HepG2 (cell line): ENCODE measurements at regions not wholly inside any gene's neighbourhood (a gene's known extent, or its start where the extent isn't known, plus 50 kb on each side); places are given as distances from the start of the nearest gene placed in this dataset.

Source experiments
- ARID5B ChIP-seq: IDR thresholded peaks from 2 replicates; pipeline ENCODE4 v1.4.0; 2020; ENCODE audit warnings: mild to moderate bottlenecking, missing genetic modification reagents
- BRCA1 ChIP-seq: sonication (generic); formaldehyde crosslinking; IDR thresholded peaks from 2 replicates; pipeline ENCODE4 v1.4.0; 2020; ENCODE audit warnings: missing genetic modification reagents
- CBX2 ChIP-seq, 2 experiments: fragments of 200-600 bp in 1 of 2; sonication (generic); formaldehyde crosslinking in 1 of 2; IDR thresholded peaks; 2 replicates each; pipeline versions ENCODE4 v1.7.0 to v1.8.1; 2018 to 2022; ENCODE audit warnings: low read depth in 2 of 2, low read length in 1 of 2, mild to moderate bottlenecking in 1 of 2, missing genetic modification reagents in 1 of 2
- ELF3 ChIP-seq: IDR thresholded peaks from 2 replicates; pipeline ENCODE4 v1.6.1; 2016; ENCODE audit warnings: missing genetic modification reagents, missing compliant biosample characterization
- ELF4 ChIP-seq: sonication (generic); formaldehyde crosslinking; IDR thresholded peaks from 2 replicates; pipeline ENCODE4 v1.5.0; 2020; ENCODE audit warnings: missing genetic modification reagents, mild to moderate bottlenecking, moderate library complexity, borderline replicate concordance
- FIP1L1 ChIP-seq: fragments of 200-400 bp; formaldehyde crosslinking; IDR thresholded peaks from 2 replicates; pipeline ENCODE4 v1.6.1; 2018; ENCODE audit warnings: low read depth, mild to moderate bottlenecking, low read length, moderate library complexity, borderline replicate concordance; ENCODE audit not compliant: insufficient read depth
- FLYWCH1 ChIP-seq: sonication (generic); formaldehyde crosslinking; IDR thresholded peaks from 2 replicates; pipeline ENCODE4 v1.8.1; 2023; ENCODE audit warnings: mild to moderate bottlenecking, missing genetic modification reagents
- FOXK2 ChIP-seq: fragments of 450-650 bp; IDR thresholded peaks from 2 replicates; pipeline ENCODE4 v1.6.1; 2016
- HOXD1 ChIP-seq: sonication (generic); formaldehyde crosslinking; IDR thresholded peaks from 2 replicates; pipeline ENCODE4 v1.5.0; 2020; ENCODE audit warnings: missing genetic modification reagents
- KMT2A ChIP-seq: sonication (generic); formaldehyde crosslinking; IDR thresholded peaks from 2 replicates; pipeline ENCODE4 v1.4.0; 2020; ENCODE audit warnings: missing genetic modification reagents
- MXD1 ChIP-seq: sonication (generic); formaldehyde crosslinking; IDR thresholded peaks from 2 replicates; pipeline ENCODE4 v1.4.0; 2020; ENCODE audit warnings: mild to moderate bottlenecking, missing genetic modification reagents
- NPAS2 ChIP-seq: sonication (generic); formaldehyde crosslinking; IDR thresholded peaks from 2 replicates; pipeline ENCODE4 v1.8.0; 2022; ENCODE audit warnings: mild to moderate bottlenecking, missing genetic modification reagents, borderline replicate concordance
- RBM22 ChIP-seq: fragments of 200-400 bp; formaldehyde crosslinking; optimal IDR thresholded peaks from 2 replicates; pipeline ENCODE3; 2017; ENCODE audit warnings: mild to moderate bottlenecking, low read length, moderate library complexity
- SETDB1 ChIP-seq: sonication (generic); formaldehyde crosslinking; IDR thresholded peaks from 2 replicates; pipeline ENCODE4 v1.5.1; 2020; ENCODE audit warnings: missing genetic modification reagents, mild to moderate bottlenecking, borderline replicate concordance
- ZBTB44 ChIP-seq: sonication (generic); formaldehyde crosslinking; IDR thresholded peaks from 2 replicates; pipeline ENCODE4 v1.4.0; 2020; ENCODE audit warnings: missing genetic modification reagents
- ZEB1 ChIP-seq: IDR thresholded peaks from 2 replicates; pipeline ENCODE4 v1.6.1; 2012; ENCODE audit warnings: mild to moderate bottlenecking, low read depth, inconsistent platforms; ENCODE audit not compliant: insufficient replicate concordance
- ZFY ChIP-seq: sonication (generic); formaldehyde crosslinking; IDR thresholded peaks from 2 replicates; pipeline ENCODE4 v1.4.0; 2020; ENCODE audit warnings: missing genetic modification reagents
- ZNF143 ChIP-seq: sonication (generic); formaldehyde crosslinking; IDR thresholded peaks from 2 replicates; pipeline ENCODE4 v1.4.0; 2020; ENCODE audit warnings: missing genetic modification reagents
- ZNF276 ChIP-seq: sonication (generic); formaldehyde crosslinking; IDR thresholded peaks from 2 replicates; pipeline ENCODE4 v1.4.0; 2020; ENCODE audit warnings: mild to moderate bottlenecking, low read depth, missing genetic modification reagents
- ZNF367 ChIP-seq: sonication (generic); formaldehyde crosslinking; IDR thresholded peaks from 2 replicates; pipeline ENCODE4 v1.4.0; 2020; ENCODE audit warnings: missing genetic modification reagents, borderline replicate concordance
- ZNF629 ChIP-seq: sonication (generic); formaldehyde crosslinking; conservative IDR thresholded peaks from 2 replicates; pipeline ENCODE4 v1.5.0; 2020; ENCODE audit warnings: missing genetic modification reagents
- ZNF770 ChIP-seq: sonication (generic); formaldehyde crosslinking; IDR thresholded peaks from 2 replicates; pipeline ENCODE4 v1.5.0; 2020; ENCODE audit warnings: mild to moderate bottlenecking, missing genetic modification reagents

GRCh38 chr15:93341164-93341563 lies 252.2 kb upstream of the RGMA start (continued):
- TF ChIP-seq KMT2A (no peak), ELF4 (CRISPR knock-in tag) (no peak), BRCA1 (no peak), ARID5B (peak; percentile 98), RBM22 (no peak), MXD1 (CRISPR knock-in tag) (no peak), CBX2 (IDR thresholded peaks at IDR 0.05; ENCODE audit: low read depth, low read length) (no peak), CBX2 (CRISPR knock-in tag; IDR thresholded peaks at IDR 0.05; ENCODE audit: low read depth) (no peak), FOXK2 (no peak), HOXD1 (CRISPR knock-in tag) (no peak), ELF3 (CRISPR knock-in tag) (peak; percentile 79), ZNF770 (CRISPR knock-in tag) (no peak), ZBTB44 (no peak), SETDB1 (CRISPR knock-in tag) (no peak), FLYWCH1 (CRISPR knock-in tag) (no peak), ZNF367 (no peak), ZNF143 (CRISPR knock-in tag) (no peak), ZFY (CRISPR knock-in tag) (no peak), ZNF276 (no peak), NPAS2 (no peak), ZEB1 (no peak), FIP1L1 (no peak), ZNF629 (CRISPR knock-in tag) (no peak)
